ENCODE measurements at regions not wholly inside any gene's neighbourhood (a gene's known extent, or its start where the extent isn't known, plus 50 kb on each side); places are given as distances from the start of the nearest gene placed in this dataset.
A peak's percentile ranks its signal among the peaks of the same experiment; 100 is the strongest.

- in situ Hi-C loops (cut with HindIII; ENCODE audit: low pct_unique_long_range_greater_than_20kb, low sequenced_read_pairs), result no loop called here
- no peak for TF ChIP-seq JUND (IDR thresholded peaks at IDR 0.05; ENCODE audit: low read depth)
- DNase-seq (ENCODE audit: low read depth in 1 of 2, low spot score in 1 of 2), result no peak
Observed at GRCh38 chr15:95866711-95867440, 463.6 kb upstream of the NR2F2 start.

GRCh38 chr15:95868450-95868849 is 462.1 kb upstream of the NR2F2 start:
- in situ Hi-C loops (cut with HindIII; ENCODE audit: low pct_unique_long_range_greater_than_20kb, low sequenced_read_pairs), result no loop called here
- TF ChIP-seq JUND (IDR thresholded peaks at IDR 0.05; ENCODE audit: low read depth), result no peak
- DNase-seq (ENCODE audit: low read depth in 1 of 2, low spot score in 1 of 2), result no peak

- in situ Hi-C loops (cut with HindIII; ENCODE audit: low pct_unique_long_range_greater_than_20kb, low sequenced_read_pairs), result no loop called here
- no peak for TF ChIP-seq JUND (IDR thresholded peaks at IDR 0.05; ENCODE audit: low read depth)
Observed at GRCh38 chr15:95868970-95869369, 461.5 kb upstream of the NR2F2 start.

GRCh38 chr15:95869920-95870319 is 460.6 kb upstream of the NR2F2 start:
- DNase-seq (ENCODE audit: low read depth in 1 of 2, low spot score in 1 of 2), result no peak
- no peak for TF ChIP-seq JUND (IDR thresholded peaks at IDR 0.05; ENCODE audit: low read depth)
- in situ Hi-C loops (cut with HindIII; ENCODE audit: low pct_unique_long_range_greater_than_20kb, low sequenced_read_pairs), result no loop called here

More at GRCh38 chr15:95868970-95869369, 461.5 kb upstream of the NR2F2 start:
- no peak for DNase-seq (ENCODE audit: low read depth in 1 of 2, low spot score in 1 of 2)

GRCh38 chr15:95872366-95872771 is 458.1 kb upstream of the NR2F2 start:
- in situ Hi-C loops (cut with HindIII; ENCODE audit: low pct_unique_long_range_greater_than_20kb, low sequenced_read_pairs), result no loop called here
- TF ChIP-seq JUND (IDR thresholded peaks at IDR 0.05; ENCODE audit: low read depth), result no peak
- peak in 1 of 2 experiments; percentile 58 for DNase-seq (ENCODE audit: low read depth in 1 of 2, low spot score in 1 of 2)

GRCh38 chr15:95874637-95875036 is 455.9 kb upstream of the NR2F2 start:
- in situ Hi-C loops (cut with HindIII; ENCODE audit: low pct_unique_long_range_greater_than_20kb, low sequenced_read_pairs), result no loop called here
- TF ChIP-seq JUND (IDR thresholded peaks at IDR 0.05; ENCODE audit: low read depth), result no peak
- DNase-seq (ENCODE audit: low read depth in 1 of 2, low spot score in 1 of 2), result no peak

- DNase-seq (ENCODE audit: low read depth in 1 of 2, low spot score in 1 of 2), result peak in 1 of 2 experiments; percentile 46
- in situ Hi-C loops (cut with HindIII; ENCODE audit: low pct_unique_long_range_greater_than_20kb, low sequenced_read_pairs), result no loop called here
- TF ChIP-seq JUND (IDR thresholded peaks at IDR 0.05; ENCODE audit: low read depth), result no peak
Observed at GRCh38 chr15:95875121-95875643, 455.3 kb upstream of the NR2F2 start.

- DNase-seq (ENCODE audit: low read depth in 1 of 2, low spot score in 1 of 2), result no peak
- in situ Hi-C loops (cut with HindIII; ENCODE audit: low pct_unique_long_range_greater_than_20kb, low sequenced_read_pairs), result no loop called here
- no peak for TF ChIP-seq JUND (IDR thresholded peaks at IDR 0.05; ENCODE audit: low read depth)
Observed at GRCh38 chr15:95880031-95880570, 450.4 kb upstream of the NR2F2 start.

GRCh38 chr15:95880630-95881029 is 449.9 kb upstream of the NR2F2 start:
- in situ Hi-C loops (cut with HindIII; ENCODE audit: low pct_unique_long_range_greater_than_20kb, low sequenced_read_pairs), result no loop called here
- DNase-seq (ENCODE audit: low read depth in 1 of 2, low spot score in 1 of 2), result no peak
- TF ChIP-seq JUND (IDR thresholded peaks at IDR 0.05; ENCODE audit: low read depth), result no peak

- in situ Hi-C loops (cut with HindIII; ENCODE audit: low pct_unique_long_range_greater_than_20kb, low sequenced_read_pairs), result no loop called here
- no peak for DNase-seq (ENCODE audit: low read depth in 1 of 2, low spot score in 1 of 2)
- no peak for TF ChIP-seq JUND (IDR thresholded peaks at IDR 0.05; ENCODE audit: low read depth)
Observed at GRCh38 chr15:95883064-95883463, 447.4 kb upstream of the NR2F2 start.

GRCh38 chr15:95884276-95884675 is 446.2 kb upstream of the NR2F2 start:
- no peak for TF ChIP-seq JUND (IDR thresholded peaks at IDR 0.05; ENCODE audit: low read depth)
- in situ Hi-C loops (cut with HindIII; ENCODE audit: low pct_unique_long_range_greater_than_20kb, low sequenced_read_pairs), result no loop called here
- no peak for DNase-seq (ENCODE audit: low read depth in 1 of 2, low spot score in 1 of 2)

GRCh38 chr15:95887666-95888390 is 442.7 kb upstream of the NR2F2 start:
- in situ Hi-C loops (cut with HindIII; ENCODE audit: low pct_unique_long_range_greater_than_20kb, low sequenced_read_pairs), result no loop called here
- DNase-seq (ENCODE audit: low read depth in 1 of 2, low spot score in 1 of 2), result peak; percentile 21 to 91
- TF ChIP-seq JUND (IDR thresholded peaks at IDR 0.05; ENCODE audit: low read depth), result peak; percentile 88

- no peak for TF ChIP-seq JUND (IDR thresholded peaks at IDR 0.05; ENCODE audit: low read depth)
- DNase-seq (ENCODE audit: low read depth in 1 of 2, low spot score in 1 of 2), result no peak
- in situ Hi-C loops (cut with HindIII; ENCODE audit: low pct_unique_long_range_greater_than_20kb, low sequenced_read_pairs), result no loop called here
Observed at GRCh38 chr15:95888762-95889161, 441.7 kb upstream of the NR2F2 start.

All from T47D (cell line).